Fibroblast of lung (primary cell): ENCODE measurements at regions not wholly inside any gene's neighbourhood (a gene's known extent, or its start where the extent isn't known, plus 50 kb on each side); places are given as distances from the start of the nearest gene placed in this dataset.

ENCODE experiments used
- CTCF ChIP-seq, 2 donors: IDR thresholded peaks in 1 of 2; conservative IDR thresholded peaks in 1 of 2; 1 replicate in 1 of 2; 2 replicates in 1 of 2; pipeline ENCODE4 v1.5.1; 2011 to 2012; ENCODE audit warnings: low read length in 2 of 2, control low read depth in 1 of 2, inconsistent platforms in 1 of 2, low read depth in 1 of 2, mild to moderate bottlenecking in 1 of 2
- EZH2 ChIP-seq: IDR thresholded peaks from 2 replicates; pipeline ENCODE4 v1.5.1; 2012; ENCODE audit warnings: low read length, control low read depth, mild to moderate bottlenecking; ENCODE audit errors: missing control alignments

GRCh38 chr15:93294896-93295295 is 205.9 kb upstream of the RGMA start:
- TF ChIP-seq CTCF (conservative IDR thresholded peaks at IDR 0.05 in 1 of 2, IDR thresholded peaks at IDR 0.05 in 1 of 2; ENCODE audit: low read depth in 1 of 2, low read length in 2 of 2) (no peak), EZH2 (no peak)
